ENCODE measurements at regions not wholly inside any gene's neighbourhood (a gene's known extent, or its start where the extent isn't known, plus 50 kb on each side); places are given as distances from the start of the nearest gene placed in this dataset.
A peak's percentile ranks its signal among the peaks of the same experiment; 100 is the strongest.

- H3K9me3 Mint-ChIP-seq (ENCODE audit: unreplicated experiment) = peaks cover 8% of the 10 kb centered on the region
- BruUV-seq (replicated peaks) = no TSS peak
Measured at GRCh38 chr11:79699246-79699645, 258.4 kb upstream of the TENM4 start.

GRCh38 chr11:79697905-79698304 lies 257.1 kb upstream of the TENM4 start:
- Mint-ChIP-seq H3K9me3 (ENCODE audit: unreplicated experiment) (peaks cover 1% of the 10 kb centered on the region), H3K4me3 (ENCODE audit: unreplicated experiment) (no peak overlapping the region), H3K27ac (ENCODE audit: low read depth, unreplicated experiment) (no peak overlapping the region), H3K27me3 (ENCODE audit: insufficient read depth, unreplicated experiment) (no peaks in the 10 kb centered on the region), H3K36me3 (ENCODE audit: insufficient read depth, unreplicated experiment) (no peaks in the 10 kb centered on the region), H3K4me1 (ENCODE audit: insufficient read depth, unreplicated experiment) (peaks cover 11% of the 10 kb centered on the region)
- CTCF ChIA-PET = interaction anchor here (0.5 to 3.1 kb wide), 3 partner anchors 10 to 1154 kb away, joined by 3 to 15 read pairs (median 4); no protein-coding TSS in a partner anchor
- no peak for DNase-seq (ENCODE audit: unreplicated experiment)
- intact Hi-C loops (cut with micrococcal nuclease) = no loop called here
- no TSS peak for BruUV-seq (replicated peaks)
- POLR2A ChIA-PET = no interaction called here
- TF ChIP-seq CTCF (IDR thresholded peaks at IDR 0.05; ENCODE audit: unreplicated experiment) = no peak

More at GRCh38 chr11:79699246-79699645, 258.4 kb upstream of the TENM4 start:
- no peak for TF ChIP-seq CTCF (IDR thresholded peaks at IDR 0.05; ENCODE audit: unreplicated experiment)
- no peak for DNase-seq (ENCODE audit: unreplicated experiment)
- peaks cover 6% of the 10 kb centered on the region for H3K4me1 Mint-ChIP-seq (ENCODE audit: insufficient read depth, unreplicated experiment)
- H3K4me3 Mint-ChIP-seq (ENCODE audit: unreplicated experiment) = no peak overlapping the region
- ChIA-PET CTCF (interaction anchor here (0.7 to 3.1 kb wide), 4 partner anchors 9 to 1345 kb away, joined by 3 to 15 read pairs (median 4); no protein-coding TSS in a partner anchor), POLR2A (no interaction called here)
- intact Hi-C loops (cut with micrococcal nuclease) = no loop called here
- H3K36me3 Mint-ChIP-seq (ENCODE audit: insufficient read depth, unreplicated experiment) = no peaks in the 10 kb centered on the region
- no peaks in the 10 kb centered on the region for H3K27me3 Mint-ChIP-seq (ENCODE audit: insufficient read depth, unreplicated experiment)
- no peak overlapping the region for H3K27ac Mint-ChIP-seq (ENCODE audit: low read depth, unreplicated experiment)

GRCh38 chr11:79694368-79694767 lies 253.5 kb upstream of the TENM4 start:
- ChIA-PET CTCF (interaction anchor here (0.6 to 2.5 kb wide), 8 partner anchors 10 to 1048 kb away, joined by 3 to 17 read pairs (median 3); no protein-coding TSS in a partner anchor), POLR2A (interaction anchor here (0.5 to 1.3 kb wide), 7 partner anchors 14 to 606 kb away, joined by 3 to 5 read pairs (median 3); no protein-coding TSS in a partner anchor)
- H3K27ac Mint-ChIP-seq (ENCODE audit: low read depth, unreplicated experiment) = no peak overlapping the region
- no peaks in the 10 kb centered on the region for H3K27me3 Mint-ChIP-seq (ENCODE audit: insufficient read depth, unreplicated experiment)
- no peak for TF ChIP-seq CTCF (IDR thresholded peaks at IDR 0.05; ENCODE audit: unreplicated experiment)
- no peak overlapping the region for H3K4me3 Mint-ChIP-seq (ENCODE audit: unreplicated experiment)
- no peaks in the 10 kb centered on the region for H3K9me3 Mint-ChIP-seq (ENCODE audit: unreplicated experiment)
- no peaks in the 10 kb centered on the region for H3K36me3 Mint-ChIP-seq (ENCODE audit: insufficient read depth, unreplicated experiment)
- BruUV-seq (replicated peaks) = no TSS peak
- DNase-seq (ENCODE audit: unreplicated experiment) = peak; percentile 64
- peaks cover 11% of the 10 kb centered on the region for H3K4me1 Mint-ChIP-seq (ENCODE audit: insufficient read depth, unreplicated experiment)
- intact Hi-C loops (cut with micrococcal nuclease) = no loop called here

GRCh38 chr11:79691445-79691844 lies 250.6 kb upstream of the TENM4 start:
- no peak for DNase-seq (ENCODE audit: unreplicated experiment)
- ChIA-PET CTCF (interaction anchor here (1.7 kb wide), 1 partner anchor 16 kb away, joined by 5 read pairs; no protein-coding TSS in a partner anchor), POLR2A (interaction anchor here (1.2 kb wide), 1 partner anchor 13 kb away, joined by 4 read pairs; no protein-coding TSS in a partner anchor)
- H3K4me3 Mint-ChIP-seq (ENCODE audit: unreplicated experiment) = no peak overlapping the region
- no peak for TF ChIP-seq CTCF (IDR thresholded peaks at IDR 0.05; ENCODE audit: unreplicated experiment)
- intact Hi-C loops (cut with micrococcal nuclease) = no loop called here
- no TSS peak for BruUV-seq (replicated peaks)
- H3K4me1 Mint-ChIP-seq (ENCODE audit: insufficient read depth, unreplicated experiment) = peaks cover 11% of the 10 kb centered on the region
- no peaks in the 10 kb centered on the region for H3K9me3 Mint-ChIP-seq (ENCODE audit: unreplicated experiment)
- H3K27ac Mint-ChIP-seq (ENCODE audit: low read depth, unreplicated experiment) = no peak overlapping the region
- no peaks in the 10 kb centered on the region for H3K36me3 Mint-ChIP-seq (ENCODE audit: insufficient read depth, unreplicated experiment)
- H3K27me3 Mint-ChIP-seq (ENCODE audit: insufficient read depth, unreplicated experiment) = no peaks in the 10 kb centered on the region

All from MCF 10A (cell line).